ENCODE measurements at regions not wholly inside any gene's neighbourhood (a gene's known extent, or its start where the extent isn't known, plus 50 kb on each side); places are given as distances from the start of the nearest gene placed in this dataset.

DNA sequence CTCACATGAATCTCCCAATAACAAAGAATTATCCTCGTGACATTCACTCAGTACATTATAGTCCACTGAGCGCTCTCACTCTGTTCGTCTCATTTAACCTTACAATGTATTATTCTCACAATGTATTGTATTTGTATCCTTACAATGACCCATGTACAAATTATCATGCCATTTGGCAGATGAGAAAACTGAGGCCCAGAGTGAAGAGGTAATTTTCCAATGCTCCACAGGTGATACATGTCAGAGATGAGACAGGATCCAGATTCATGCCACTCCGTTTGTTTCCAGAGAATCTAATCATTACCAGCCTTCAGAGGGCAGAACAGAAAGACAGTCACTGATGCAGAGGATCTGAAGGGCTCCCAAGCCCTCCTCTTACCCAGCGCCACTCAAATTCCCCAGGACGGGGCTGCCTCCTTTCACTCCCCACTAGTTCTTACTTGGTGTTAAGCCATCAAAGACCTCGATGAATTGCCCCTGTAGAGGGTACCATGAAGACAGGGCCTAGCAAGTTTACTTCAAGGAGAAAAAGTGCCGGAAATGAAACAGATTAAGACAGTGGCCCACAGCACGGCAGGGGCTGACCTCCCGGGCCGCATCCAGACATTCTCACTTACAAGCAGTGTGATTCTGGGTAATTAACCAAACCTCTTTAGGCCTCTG is 98.4 kb upstream of the MBOAT2 start:
- TF ChIP-seq, protein P1, sequence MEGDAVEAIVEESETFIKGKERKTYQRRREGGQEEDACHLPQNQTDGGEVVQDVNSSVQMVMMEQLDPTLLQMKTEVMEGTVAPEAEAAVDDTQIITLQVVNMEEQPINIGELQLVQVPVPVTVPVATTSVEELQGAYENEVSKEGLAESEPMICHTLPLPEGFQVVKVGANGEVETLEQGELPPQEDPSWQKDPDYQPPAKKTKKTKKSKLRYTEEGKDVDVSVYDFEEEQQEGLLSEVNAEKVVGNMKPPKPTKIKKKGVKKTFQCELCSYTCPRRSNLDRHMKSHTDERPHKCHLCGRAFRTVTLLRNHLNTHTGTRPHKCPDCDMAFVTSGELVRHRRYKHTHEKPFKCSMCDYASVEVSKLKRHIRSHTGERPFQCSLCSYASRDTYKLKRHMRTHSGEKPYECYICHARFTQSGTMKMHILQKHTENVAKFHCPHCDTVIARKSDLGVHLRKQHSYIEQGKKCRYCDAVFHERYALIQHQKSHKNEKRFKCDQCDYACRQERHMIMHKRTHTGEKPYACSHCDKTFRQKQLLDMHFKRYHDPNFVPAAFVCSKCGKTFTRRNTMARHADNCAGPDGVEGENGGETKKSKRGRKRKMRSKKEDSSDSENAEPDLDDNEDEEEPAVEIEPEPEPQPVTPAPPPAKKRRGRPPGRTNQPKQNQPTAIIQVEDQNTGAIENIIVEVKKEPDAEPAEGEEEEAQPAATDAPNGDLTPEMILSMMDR (IDR thresholded peaks at IDR 0.05): no peak
- TF ChIP-seq POLR2A (IDR thresholded peaks at IDR 0.05): no peak

Measured in Peyer's patch (tissue), 4 donors.